ENCODE measurements at regions not wholly inside any gene's neighbourhood (a gene's known extent, or its start where the extent isn't known, plus 50 kb on each side); places are given as distances from the start of the nearest gene placed in this dataset.

DNA sequence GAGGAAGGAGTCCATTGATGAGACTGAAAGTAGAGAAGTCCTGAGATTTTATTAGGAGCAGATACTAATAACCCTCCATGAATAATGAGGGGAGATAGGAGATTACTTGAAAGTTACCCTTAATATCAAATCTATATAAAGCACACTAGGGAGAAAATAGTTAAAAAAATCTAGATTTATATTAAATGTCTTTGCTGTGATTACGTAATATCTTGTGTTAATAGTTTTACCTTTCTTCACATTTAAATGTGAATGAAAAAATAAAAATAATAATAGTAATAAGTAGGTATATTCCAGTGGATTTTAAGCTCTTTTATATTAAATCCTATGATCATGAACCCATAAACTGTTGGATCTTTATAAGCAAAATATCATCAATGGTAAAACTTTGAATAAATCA lies 267.3 kb upstream of the SYT10 start:
- H3K4me1 ChIP-seq (ENCODE audit: insufficient read depth, low read length), result no peaks in the 10 kb centered on the region
- DNase-seq, result no peak
- no peak for ATAC-seq (ENCODE audit: poor library complexity)
- no peaks in the 10 kb centered on the region for H3K4me1 Mint-ChIP-seq (ENCODE audit: low read depth)
- H3K4me3 ChIP-seq (ENCODE audit: low read length), result no peak overlapping the region
- no peaks in the 10 kb centered on the region for H3K36me3 ChIP-seq (ENCODE audit: insufficient read depth, low read length)
- no peaks in the 10 kb centered on the region for H3K9me3 Mint-ChIP-seq
- H3K27ac ChIP-seq (ENCODE audit: low read depth in 1 of 2, low read length in 2 of 2), result no peak overlapping the region
- H3K36me3 Mint-ChIP-seq (ENCODE audit: low read depth), result no peaks in the 10 kb centered on the region
- H3K27ac Mint-ChIP-seq, result no peak overlapping the region
- no peak overlapping the region for H3K4me3 Mint-ChIP-seq
- TF ChIP-seq CTCF (IDR thresholded peaks at IDR 0.05), result no peak
- H3K27me3 ChIP-seq (ENCODE audit: control insufficient read depth in 1 of 2, insufficient read depth in 2 of 2, low read length in 2 of 2), result no peaks in the 10 kb centered on the region
- intact Hi-C loops (cut with DNase I, micrococcal nuclease), result no loop called here
- CTCF ChIA-PET, result no interaction called here
- no peaks in the 10 kb centered on the region for H3K9me3 ChIP-seq (ENCODE audit: control insufficient read depth in 1 of 2, insufficient read depth in 1 of 2, low read length in 2 of 2)
- POLR2A ChIA-PET, result no interaction called here
- H3K27me3 Mint-ChIP-seq, result no peaks in the 10 kb centered on the region

- ChIA-PET CTCF (no interaction called here), POLR2A (no interaction called here)
- Histone ChIP-seq H3K4me3 (ENCODE audit: low read length) (no peak overlapping the region), H3K9me3 (ENCODE audit: control insufficient read depth in 1 of 2, insufficient read depth in 1 of 2, low read length in 2 of 2) (no peaks in the 10 kb centered on the region), H3K27me3 (ENCODE audit: control insufficient read depth in 1 of 2, insufficient read depth in 2 of 2, low read length in 2 of 2) (no peaks in the 10 kb centered on the region), H3K4me1 (ENCODE audit: insufficient read depth, low read length) (no peaks in the 10 kb centered on the region), H3K36me3 (ENCODE audit: insufficient read depth, low read length) (no peaks in the 10 kb centered on the region), H3K27ac (ENCODE audit: low read depth in 1 of 2, low read length in 2 of 2) (no peak overlapping the region)
- TF ChIP-seq CTCF (IDR thresholded peaks at IDR 0.05), result no peak
- Mint-ChIP-seq H3K27me3 (no peaks in the 10 kb centered on the region), H3K9me3 (no peaks in the 10 kb centered on the region), H3K27ac (no peak overlapping the region), H3K4me3 (no peak overlapping the region), H3K4me1 (ENCODE audit: low read depth) (no peaks in the 10 kb centered on the region), H3K36me3 (ENCODE audit: low read depth) (no peaks in the 10 kb centered on the region)
- intact Hi-C loops (cut with DNase I, micrococcal nuclease), result no loop called here
- DNase-seq (no peak), ATAC-seq (ENCODE audit: poor library complexity) (no peak)
Observed at GRCh38 chr12:33708935-33709334, 269.3 kb upstream of the SYT10 start.

DNA sequence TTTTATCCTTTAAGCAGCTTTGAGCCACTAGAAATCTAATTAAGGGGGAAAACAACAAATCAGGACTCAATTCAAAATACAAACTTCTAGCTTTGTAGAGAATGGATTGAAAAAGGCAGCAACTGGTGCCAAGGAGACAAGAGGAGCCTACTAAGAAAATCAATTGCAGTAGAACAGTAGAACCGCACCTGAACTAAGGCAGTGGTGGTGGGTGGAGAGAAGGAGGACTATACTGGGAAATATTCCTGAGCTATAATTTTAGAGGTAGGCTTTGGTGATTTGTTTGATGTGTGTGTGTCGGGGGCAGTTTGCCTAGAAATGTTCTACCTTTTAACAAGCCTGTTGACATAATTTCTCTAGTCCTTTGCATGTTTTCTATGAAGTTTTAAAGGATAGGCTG lies 270.9 kb upstream of the SYT10 start:
- no peaks in the 10 kb centered on the region for H3K36me3 Mint-ChIP-seq (ENCODE audit: low read depth)
- ChIA-PET CTCF (no interaction called here), POLR2A (no interaction called here)
- H3K9me3 Mint-ChIP-seq, result no peaks in the 10 kb centered on the region
- no peaks in the 10 kb centered on the region for H3K27me3 ChIP-seq (ENCODE audit: control insufficient read depth in 1 of 2, insufficient read depth in 2 of 2, low read length in 2 of 2)
- no peak for DNase-seq
- ATAC-seq (ENCODE audit: poor library complexity), result no peak
- H3K4me3 ChIP-seq (ENCODE audit: low read length), result no peak overlapping the region
- H3K36me3 ChIP-seq (ENCODE audit: insufficient read depth, low read length), result no peaks in the 10 kb centered on the region
- intact Hi-C loops (cut with DNase I, micrococcal nuclease), result no loop called here
- no peaks in the 10 kb centered on the region for H3K4me1 Mint-ChIP-seq (ENCODE audit: low read depth)
- TF ChIP-seq CTCF (IDR thresholded peaks at IDR 0.05), result no peak
- H3K4me3 Mint-ChIP-seq, result no peak overlapping the region
- H3K4me1 ChIP-seq (ENCODE audit: insufficient read depth, low read length), result no peaks in the 10 kb centered on the region
- no peak overlapping the region for H3K27ac ChIP-seq (ENCODE audit: low read depth in 1 of 2, low read length in 2 of 2)
- H3K9me3 ChIP-seq (ENCODE audit: control insufficient read depth in 1 of 2, insufficient read depth in 1 of 2, low read length in 2 of 2), result no peaks in the 10 kb centered on the region
- H3K27ac Mint-ChIP-seq, result no peak overlapping the region
- no peaks in the 10 kb centered on the region for H3K27me3 Mint-ChIP-seq
